ENCODE measurements at regions not wholly inside any gene's neighbourhood (a gene's known extent, or its start where the extent isn't known, plus 50 kb on each side); places are given as distances from the start of the nearest gene placed in this dataset.
"Not testable (repeated sequence)": the region's sequence is repeated elsewhere in the genome, so short reads cannot be mapped to it uniquely, and the experiment has no call there.

DNA sequence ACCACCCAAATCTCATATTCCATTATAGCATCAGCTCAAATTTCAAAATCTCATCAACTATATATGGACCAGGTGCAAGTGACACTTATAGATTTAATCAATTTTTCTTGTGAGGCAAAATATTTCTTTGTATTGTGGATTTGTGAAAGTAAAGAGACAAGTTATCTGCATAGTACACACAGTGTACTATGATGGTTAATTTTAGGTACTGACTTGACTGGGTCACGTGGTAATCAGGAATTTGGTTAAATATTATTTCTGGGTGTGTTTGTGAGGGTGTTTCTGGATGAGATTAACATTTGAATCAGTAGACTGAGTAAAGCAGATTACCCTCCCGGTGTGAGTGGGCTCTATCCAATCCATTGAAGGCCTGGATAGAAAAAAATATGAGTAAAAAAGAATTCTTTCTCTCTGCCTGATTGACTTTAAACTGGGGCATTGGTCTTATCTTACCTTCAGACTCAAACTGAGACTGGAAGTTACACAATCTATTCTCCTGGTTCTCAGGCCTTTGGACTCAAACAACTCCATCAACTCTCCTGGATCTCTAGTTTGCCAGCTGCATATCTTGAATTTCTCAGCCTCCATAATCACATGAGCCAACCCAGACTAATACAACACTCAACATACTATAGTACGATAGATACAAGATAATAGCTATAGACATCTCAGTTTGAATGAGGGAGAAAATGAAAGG is 799.9 kb downstream of the NAP1L3 start:
- TF ChIP-seq, protein P1, sequence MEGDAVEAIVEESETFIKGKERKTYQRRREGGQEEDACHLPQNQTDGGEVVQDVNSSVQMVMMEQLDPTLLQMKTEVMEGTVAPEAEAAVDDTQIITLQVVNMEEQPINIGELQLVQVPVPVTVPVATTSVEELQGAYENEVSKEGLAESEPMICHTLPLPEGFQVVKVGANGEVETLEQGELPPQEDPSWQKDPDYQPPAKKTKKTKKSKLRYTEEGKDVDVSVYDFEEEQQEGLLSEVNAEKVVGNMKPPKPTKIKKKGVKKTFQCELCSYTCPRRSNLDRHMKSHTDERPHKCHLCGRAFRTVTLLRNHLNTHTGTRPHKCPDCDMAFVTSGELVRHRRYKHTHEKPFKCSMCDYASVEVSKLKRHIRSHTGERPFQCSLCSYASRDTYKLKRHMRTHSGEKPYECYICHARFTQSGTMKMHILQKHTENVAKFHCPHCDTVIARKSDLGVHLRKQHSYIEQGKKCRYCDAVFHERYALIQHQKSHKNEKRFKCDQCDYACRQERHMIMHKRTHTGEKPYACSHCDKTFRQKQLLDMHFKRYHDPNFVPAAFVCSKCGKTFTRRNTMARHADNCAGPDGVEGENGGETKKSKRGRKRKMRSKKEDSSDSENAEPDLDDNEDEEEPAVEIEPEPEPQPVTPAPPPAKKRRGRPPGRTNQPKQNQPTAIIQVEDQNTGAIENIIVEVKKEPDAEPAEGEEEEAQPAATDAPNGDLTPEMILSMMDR (IDR thresholded peaks at IDR 0.05), result not testable (repeated sequence)
- TF ChIP-seq POLR2A, POLR2AphosphoS5 (IDR thresholded peaks at IDR 0.05): not testable (repeated sequence)
